WTC11 (cell line): ENCODE measurements at regions not wholly inside any gene's neighbourhood (a gene's known extent, or its start where the extent isn't known, plus 50 kb on each side); places are given as distances from the start of the nearest gene placed in this dataset.

Source experiments
- ATAC-seq: fragments of 200-7000 bp; cut with Tn5 transposase; 2 replicates; pipeline ENCODE4 v1.10.0; 2021; ENCODE audit warnings: mild to moderate bottlenecking, moderate library complexity
- CTCF ChIA-PET: fragments of 300-600 bp; sonication (Branson Sonifier 250); formaldehyde crosslinking; loops from one replicate; lab custom pipeline; 2021; ENCODE audit warnings: antibody characterized with exemption; lab: Charles Lee
- POLR2A ChIA-PET: fragments of 350-600 bp; sonication (Branson Sonifier 250); formaldehyde crosslinking; loops from one replicate; lab custom pipeline; 2021; ENCODE audit warnings: antibody characterized with exemption; lab: Charles Lee
- DNase-seq: peaks from one replicate; pipeline ENCODE4 v3.0.0; 2021; ENCODE audit warnings: low spot score
- H3K27ac Mint-ChIP-seq: 2 replicates; pipeline ENCODE4 v1.8.0; 2021; ENCODE audit warnings: mixed read lengths
- H3K27me3 Mint-ChIP-seq: 2 replicates; pipeline ENCODE4 v1.8.0; 2021; ENCODE audit warnings: low read depth, mild to moderate bottlenecking, moderate library complexity, mixed read lengths
- H3K36me3 Mint-ChIP-seq: 2 replicates; pipeline ENCODE4 v1.8.0; 2021; ENCODE audit warnings: mixed read lengths
- H3K4me1 Mint-ChIP-seq: 2 replicates; pipeline ENCODE4 v1.8.0; 2022; ENCODE audit warnings: mixed read lengths
- H3K4me3 Mint-ChIP-seq: 2 replicates; pipeline ENCODE4 v1.8.0; 2021; ENCODE audit warnings: mild to moderate bottlenecking, moderate library complexity, mixed read lengths
- H3K9me3 Mint-ChIP-seq: 2 replicates; pipeline ENCODE4 v1.8.0; 2021; ENCODE audit warnings: mixed read lengths
- EMX1 ChIP-seq: fragments of 250-450 bp; sonication (Bioruptor Pico); IDR thresholded peaks from 2 replicates; pipeline ENCODE4 v1.8.0; 2021; ENCODE audit warnings: mild to moderate bottlenecking
- ESRRA ChIP-seq: sonication (generic); formaldehyde crosslinking; IDR thresholded peaks from 2 replicates; pipeline ENCODE4 v1.8.1; 2022; ENCODE audit warnings: mild to moderate bottlenecking, missing genetic modification reagents, borderline replicate concordance
- ETV6 ChIP-seq: sonication (generic); formaldehyde crosslinking; IDR thresholded peaks from 2 replicates; pipeline ENCODE4 v1.8.1; 2022; ENCODE audit warnings: mild to moderate bottlenecking, missing genetic modification reagents
- MYBL2 ChIP-seq: sonication (generic); formaldehyde crosslinking; IDR thresholded peaks from 2 replicates; pipeline ENCODE4 v1.8.1; 2023; ENCODE audit warnings: mild to moderate bottlenecking, moderate library complexity, missing genetic modification reagents
- NFATC4 ChIP-seq: fragments of 250-450 bp; sonication (Bioruptor Pico); IDR thresholded peaks from 2 replicates; pipeline ENCODE4 v1.9.0; 2021; ENCODE audit warnings: mild to moderate bottlenecking
- PRRX2 ChIP-seq: fragments of 250-450 bp; sonication (Bioruptor Pico); IDR thresholded peaks from 2 replicates; pipeline ENCODE4 v1.8.0; 2021; ENCODE audit warnings: mild to moderate bottlenecking
- RORB ChIP-seq: fragments of 250-450 bp; sonication (Bioruptor Pico); IDR thresholded peaks from 2 replicates; pipeline ENCODE4 v1.9.0; 2021; ENCODE audit warnings: mild to moderate bottlenecking
- TF ChIP-seq, protein P1 (sequence below): sonication (generic); formaldehyde crosslinking; IDR thresholded peaks from 2 replicates; pipeline ENCODE4 v1.8.1; 2022; ENCODE audit warnings: mild to moderate bottlenecking, missing genetic modification reagents, moderate library complexity, borderline replicate concordance
- TF ChIP-seq, protein P2 (sequence below): sonication (generic); formaldehyde crosslinking; IDR thresholded peaks from 2 replicates; pipeline ENCODE4 v1.8.1; 2023; ENCODE audit warnings: mild to moderate bottlenecking, missing genetic modification reagents
- TF ChIP-seq, protein P3 (sequence below): sonication (generic); formaldehyde crosslinking; IDR thresholded peaks from 2 replicates; pipeline ENCODE4 v1.8.1; 2022; ENCODE audit warnings: missing genetic modification reagents, borderline replicate concordance
- TF ChIP-seq, protein P4 (sequence below): sonication (generic); formaldehyde crosslinking; IDR thresholded peaks from 2 replicates; pipeline ENCODE4 v1.8.1; 2023; ENCODE audit warnings: mild to moderate bottlenecking, missing genetic modification reagents, moderate library complexity
- TF ChIP-seq, protein P5 (sequence below): sonication (generic); formaldehyde crosslinking; IDR thresholded peaks from 2 replicates; pipeline ENCODE4 v1.8.0; 2022; ENCODE audit warnings: mild to moderate bottlenecking, missing genetic modification reagents
- TF ChIP-seq, protein P6 (sequence below): sonication (generic); formaldehyde crosslinking; IDR thresholded peaks from 2 replicates; pipeline ENCODE4 v1.8.1; 2022; ENCODE audit warnings: mild to moderate bottlenecking, moderate library complexity, missing genetic modification reagents
- TF ChIP-seq, protein P7 (sequence below): sonication (generic); formaldehyde crosslinking; conservative IDR thresholded peaks from 2 replicates; pipeline ENCODE4 v1.8.1; 2023; ENCODE audit warnings: mild to moderate bottlenecking, low read depth, missing genetic modification reagents, moderate library complexity
- TF ChIP-seq, protein P8 (sequence below): sonication (generic); formaldehyde crosslinking; IDR thresholded peaks from 2 replicates; pipeline ENCODE4 v1.8.1; 2022; ENCODE audit warnings: low read depth, mild to moderate bottlenecking, moderate library complexity, missing genetic modification reagents, borderline replicate concordance

DNA sequence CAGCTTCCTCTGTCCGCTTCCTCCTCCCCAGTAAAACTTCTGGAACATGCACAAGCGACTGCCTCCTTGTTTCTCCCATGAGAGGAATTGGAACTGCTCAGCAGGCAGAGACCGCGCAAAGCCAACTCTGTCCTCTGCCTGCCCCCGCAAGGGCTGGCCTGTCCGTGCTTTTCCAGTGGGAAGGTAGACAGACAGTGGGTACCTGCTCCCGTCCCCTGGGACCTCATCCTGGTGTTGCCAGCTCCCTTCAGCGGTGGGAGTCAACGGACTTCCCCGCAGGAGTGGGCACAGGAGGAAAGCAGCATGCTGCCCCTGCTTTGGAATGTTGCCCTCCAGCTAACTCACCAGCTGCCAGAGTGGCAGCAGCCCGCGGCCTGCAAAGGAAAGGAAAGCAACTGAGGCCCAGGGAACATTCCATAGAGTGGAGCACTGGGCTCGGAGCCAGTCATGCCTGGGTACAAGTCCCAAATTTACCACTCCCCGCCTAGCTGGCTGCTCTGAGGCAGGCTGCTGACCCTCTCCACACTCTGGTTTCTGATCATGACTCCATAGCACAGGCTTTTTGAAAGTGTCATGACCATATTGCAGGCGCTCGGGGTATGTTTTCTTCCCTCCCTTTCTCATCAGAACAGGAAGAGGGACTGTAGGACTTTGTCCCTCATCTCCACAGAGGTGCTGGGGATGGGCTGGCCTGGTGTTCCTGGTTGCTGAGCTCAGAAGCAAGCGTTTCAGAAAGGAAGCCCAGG, 89.2 kb upstream of the CLMN start:
- H3K27ac Mint-ChIP-seq = no peak overlapping the region
- no peaks in the 10 kb centered on the region for H3K36me3 Mint-ChIP-seq
- H3K4me3 Mint-ChIP-seq = no peak overlapping the region
- CTCF ChIA-PET = interaction anchor here (0.9 to 1.4 kb wide), 2 partner anchors 23 to 47 kb away, joined by 3 to 6 read pairs; no protein-coding TSS in a partner anchor
- H3K9me3 Mint-ChIP-seq = no peaks in the 10 kb centered on the region
- no peak for DNase-seq
- no peak for ATAC-seq
- POLR2A ChIA-PET = no interaction called here
- no peak for TF ChIP-seq PRRX2 (CRISPR knock-in tag)
- no peak for TF ChIP-seq EMX1 (CRISPR knock-in tag)
- TF ChIP-seq, protein P1, sequence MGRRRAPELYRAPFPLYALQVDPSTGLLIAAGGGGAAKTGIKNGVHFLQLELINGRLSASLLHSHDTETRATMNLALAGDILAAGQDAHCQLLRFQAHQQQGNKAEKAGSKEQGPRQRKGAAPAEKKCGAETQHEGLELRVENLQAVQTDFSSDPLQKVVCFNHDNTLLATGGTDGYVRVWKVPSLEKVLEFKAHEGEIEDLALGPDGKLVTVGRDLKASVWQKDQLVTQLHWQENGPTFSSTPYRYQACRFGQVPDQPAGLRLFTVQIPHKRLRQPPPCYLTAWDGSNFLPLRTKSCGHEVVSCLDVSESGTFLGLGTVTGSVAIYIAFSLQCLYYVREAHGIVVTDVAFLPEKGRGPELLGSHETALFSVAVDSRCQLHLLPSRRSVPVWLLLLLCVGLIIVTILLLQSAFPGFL = no peak
- TF ChIP-seq MYBL2 (CRISPR knock-in tag) = no peak
- TF ChIP-seq, protein P2, sequence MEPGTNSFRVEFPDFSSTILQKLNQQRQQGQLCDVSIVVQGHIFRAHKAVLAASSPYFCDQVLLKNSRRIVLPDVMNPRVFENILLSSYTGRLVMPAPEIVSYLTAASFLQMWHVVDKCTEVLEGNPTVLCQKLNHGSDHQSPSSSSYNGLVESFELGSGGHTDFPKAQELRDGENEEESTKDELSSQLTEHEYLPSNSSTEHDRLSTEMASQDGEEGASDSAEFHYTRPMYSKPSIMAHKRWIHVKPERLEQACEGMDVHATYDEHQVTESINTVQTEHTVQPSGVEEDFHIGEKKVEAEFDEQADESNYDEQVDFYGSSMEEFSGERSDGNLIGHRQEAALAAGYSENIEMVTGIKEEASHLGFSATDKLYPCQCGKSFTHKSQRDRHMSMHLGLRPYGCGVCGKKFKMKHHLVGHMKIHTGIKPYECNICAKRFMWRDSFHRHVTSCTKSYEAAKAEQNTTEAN (CRISPR knock-in tag) = no peak
- TF ChIP-seq ESRRA (CRISPR knock-in tag) = no peak
- TF ChIP-seq, protein P3, sequence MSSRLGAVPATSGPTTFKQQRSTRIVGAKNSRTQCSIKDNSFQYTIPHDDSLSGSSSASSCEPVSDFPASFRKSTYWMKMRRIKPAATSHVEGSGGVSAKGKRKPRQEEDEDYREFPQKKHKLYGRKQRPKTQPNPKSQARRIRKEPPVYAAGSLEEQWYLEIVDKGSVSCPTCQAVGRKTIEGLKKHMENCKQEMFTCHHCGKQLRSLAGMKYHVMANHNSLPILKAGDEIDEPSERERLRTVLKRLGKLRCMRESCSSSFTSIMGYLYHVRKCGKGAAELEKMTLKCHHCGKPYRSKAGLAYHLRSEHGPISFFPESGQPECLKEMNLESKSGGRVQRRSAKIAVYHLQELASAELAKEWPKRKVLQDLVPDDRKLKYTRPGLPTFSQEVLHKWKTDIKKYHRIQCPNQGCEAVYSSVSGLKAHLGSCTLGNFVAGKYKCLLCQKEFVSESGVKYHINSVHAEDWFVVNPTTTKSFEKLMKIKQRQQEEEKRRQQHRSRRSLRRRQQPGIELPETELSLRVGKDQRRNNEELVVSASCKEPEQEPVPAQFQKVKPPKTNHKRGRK = no peak
- no peak for TF ChIP-seq RORB (CRISPR knock-in tag)
- TF ChIP-seq, protein P4, sequence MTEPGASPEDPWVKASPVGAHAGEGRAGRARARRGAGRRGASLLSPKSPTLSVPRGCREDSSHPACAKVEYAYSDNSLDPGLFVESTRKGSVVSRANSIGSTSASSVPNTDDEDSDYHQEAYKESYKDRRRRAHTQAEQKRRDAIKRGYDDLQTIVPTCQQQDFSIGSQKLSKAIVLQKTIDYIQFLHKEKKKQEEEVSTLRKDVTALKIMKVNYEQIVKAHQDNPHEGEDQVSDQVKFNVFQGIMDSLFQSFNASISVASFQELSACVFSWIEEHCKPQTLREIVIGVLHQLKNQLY (CRISPR knock-in tag) = no peak
- TF ChIP-seq ETV6 = no peak
- TF ChIP-seq, protein P5, sequence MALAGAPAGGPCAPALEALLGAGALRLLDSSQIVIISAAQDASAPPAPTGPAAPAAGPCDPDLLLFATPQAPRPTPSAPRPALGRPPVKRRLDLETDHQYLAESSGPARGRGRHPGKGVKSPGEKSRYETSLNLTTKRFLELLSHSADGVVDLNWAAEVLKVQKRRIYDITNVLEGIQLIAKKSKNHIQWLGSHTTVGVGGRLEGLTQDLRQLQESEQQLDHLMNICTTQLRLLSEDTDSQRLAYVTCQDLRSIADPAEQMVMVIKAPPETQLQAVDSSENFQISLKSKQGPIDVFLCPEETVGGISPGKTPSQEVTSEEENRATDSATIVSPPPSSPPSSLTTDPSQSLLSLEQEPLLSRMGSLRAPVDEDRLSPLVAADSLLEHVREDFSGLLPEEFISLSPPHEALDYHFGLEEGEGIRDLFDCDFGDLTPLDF (CRISPR knock-in tag) = no peak
- TF ChIP-seq NFATC4 (CRISPR knock-in tag) = no peak
- TF ChIP-seq, protein P6, sequence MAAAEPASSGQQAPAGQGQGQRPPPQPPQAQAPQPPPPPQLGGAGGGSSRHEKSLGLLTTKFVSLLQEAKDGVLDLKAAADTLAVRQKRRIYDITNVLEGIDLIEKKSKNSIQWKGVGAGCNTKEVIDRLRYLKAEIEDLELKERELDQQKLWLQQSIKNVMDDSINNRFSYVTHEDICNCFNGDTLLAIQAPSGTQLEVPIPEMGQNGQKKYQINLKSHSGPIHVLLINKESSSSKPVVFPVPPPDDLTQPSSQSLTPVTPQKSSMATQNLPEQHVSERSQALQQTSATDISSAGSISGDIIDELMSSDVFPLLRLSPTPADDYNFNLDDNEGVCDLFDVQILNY (CRISPR knock-in tag) = no peak
- TF ChIP-seq, protein P7, sequence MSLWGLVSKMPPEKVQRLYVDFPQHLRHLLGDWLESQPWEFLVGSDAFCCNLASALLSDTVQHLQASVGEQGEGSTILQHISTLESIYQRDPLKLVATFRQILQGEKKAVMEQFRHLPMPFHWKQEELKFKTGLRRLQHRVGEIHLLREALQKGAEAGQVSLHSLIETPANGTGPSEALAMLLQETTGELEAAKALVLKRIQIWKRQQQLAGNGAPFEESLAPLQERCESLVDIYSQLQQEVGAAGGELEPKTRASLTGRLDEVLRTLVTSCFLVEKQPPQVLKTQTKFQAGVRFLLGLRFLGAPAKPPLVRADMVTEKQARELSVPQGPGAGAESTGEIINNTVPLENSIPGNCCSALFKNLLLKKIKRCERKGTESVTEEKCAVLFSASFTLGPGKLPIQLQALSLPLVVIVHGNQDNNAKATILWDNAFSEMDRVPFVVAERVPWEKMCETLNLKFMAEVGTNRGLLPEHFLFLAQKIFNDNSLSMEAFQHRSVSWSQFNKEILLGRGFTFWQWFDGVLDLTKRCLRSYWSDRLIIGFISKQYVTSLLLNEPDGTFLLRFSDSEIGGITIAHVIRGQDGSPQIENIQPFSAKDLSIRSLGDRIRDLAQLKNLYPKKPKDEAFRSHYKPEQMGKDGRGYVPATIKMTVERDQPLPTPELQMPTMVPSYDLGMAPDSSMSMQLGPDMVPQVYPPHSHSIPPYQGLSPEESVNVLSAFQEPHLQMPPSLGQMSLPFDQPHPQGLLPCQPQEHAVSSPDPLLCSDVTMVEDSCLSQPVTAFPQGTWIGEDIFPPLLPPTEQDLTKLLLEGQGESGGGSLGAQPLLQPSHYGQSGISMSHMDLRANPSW = no peak
- TF ChIP-seq, all 79 proteins: peak for 0
- Mint-ChIP-seq H3K27me3 (no peaks in the 10 kb centered on the region; the same call in 1 of the 2 replicates), H3K4me1 (peaks cover 7% of the 10 kb centered on the region; the same call in 1 of the 2 replicates)

DNA sequence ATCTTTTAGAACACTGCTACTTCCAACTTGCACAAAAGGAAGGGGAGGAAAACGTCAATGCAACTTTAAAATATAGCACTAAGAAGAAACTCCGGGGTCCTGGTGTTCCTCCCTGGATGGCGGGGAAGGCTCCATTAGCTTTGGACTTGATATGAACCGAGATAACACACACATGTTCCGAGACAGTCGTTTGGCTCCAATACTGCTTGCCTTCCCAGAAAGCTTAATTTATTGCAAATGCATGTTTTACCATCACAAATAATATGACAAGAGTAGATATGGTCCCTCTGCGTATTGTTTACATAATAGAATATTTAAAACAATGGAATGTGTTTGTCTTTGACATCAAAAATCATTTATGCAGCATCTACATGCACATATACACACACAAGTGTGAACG, 87.6 kb upstream of the CLMN start:
- Mint-ChIP-seq H3K27ac (no peak overlapping the region), H3K36me3 (no peaks in the 10 kb centered on the region), H3K4me1 (peaks cover 4% of the 10 kb centered on the region; the same call in 1 of the 2 replicates), H3K4me3 (no peak overlapping the region), H3K9me3 (no peaks in the 10 kb centered on the region), H3K27me3 (no peaks in the 10 kb centered on the region)
- TF ChIP-seq, protein P8, sequence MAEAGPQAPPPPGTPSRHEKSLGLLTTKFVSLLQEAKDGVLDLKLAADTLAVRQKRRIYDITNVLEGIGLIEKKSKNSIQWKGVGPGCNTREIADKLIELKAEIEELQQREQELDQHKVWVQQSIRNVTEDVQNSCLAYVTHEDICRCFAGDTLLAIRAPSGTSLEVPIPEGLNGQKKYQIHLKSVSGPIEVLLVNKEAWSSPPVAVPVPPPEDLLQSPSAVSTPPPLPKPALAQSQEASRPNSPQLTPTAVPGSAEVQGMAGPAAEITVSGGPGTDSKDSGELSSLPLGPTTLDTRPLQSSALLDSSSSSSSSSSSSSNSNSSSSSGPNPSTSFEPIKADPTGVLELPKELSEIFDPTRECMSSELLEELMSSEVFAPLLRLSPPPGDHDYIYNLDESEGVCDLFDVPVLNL (CRISPR knock-in tag) = no peak
- no peak for ATAC-seq
- ChIA-PET POLR2A (no interaction called here), CTCF (no interaction called here)
- no peak for DNase-seq
